KG1 (cell line): ENCODE measurements at regions not wholly inside any gene's neighbourhood (a gene's known extent, or its start where the extent isn't known, plus 50 kb on each side); places are given as distances from the start of the nearest gene placed in this dataset.

ENCODE experiments used
- DNase-seq: peaks from one replicate; lab custom pipeline; 2025; lab: John Stamatoyannopoulos, UW

- no peak for DNase-seq
Measured at GRCh38 chr15:93152951-93153350, 63.9 kb upstream of the RGMA start.

GRCh38 chr15:93152360-93152759 is 63.3 kb upstream of the RGMA start:
- peak; percentile 23 for DNase-seq

GRCh38 chr15:93150910-93151881 is 62.2 kb upstream of the RGMA start:
- no peak for DNase-seq

GRCh38 chr15:93146601-93147000 is 57.6 kb upstream of the RGMA start:
- DNase-seq, result no peak

GRCh38 chr15:93146196-93146595 is 57.2 kb upstream of the RGMA start:
- no peak for DNase-seq

GRCh38 chr15:93144463-93145236 is 55.6 kb upstream of the RGMA start:
- no peak for DNase-seq

GRCh38 chr15:93143186-93143585 is 54.2 kb upstream of the RGMA start:
- no peak for DNase-seq

GRCh38 chr15:93141371-93141794 is 52.4 kb upstream of the RGMA start:
- no peak for DNase-seq

GRCh38 chr15:93139436-93139835 is 50.4 kb upstream of the RGMA start:
- DNase-seq, result no peak

- DNase-seq, result no peak
Measured at GRCh38 chr15:93138681-93139250, 49.8 kb upstream of the RGMA start.
